ENCODE measurements at regions not wholly inside any gene's neighbourhood (a gene's known extent, or its start where the extent isn't known, plus 50 kb on each side); places are given as distances from the start of the nearest gene placed in this dataset.
"Not testable (repeated sequence)": the region's sequence is repeated elsewhere in the genome, so short reads cannot be mapped to it uniquely, and the experiment has no call there.

DNA sequence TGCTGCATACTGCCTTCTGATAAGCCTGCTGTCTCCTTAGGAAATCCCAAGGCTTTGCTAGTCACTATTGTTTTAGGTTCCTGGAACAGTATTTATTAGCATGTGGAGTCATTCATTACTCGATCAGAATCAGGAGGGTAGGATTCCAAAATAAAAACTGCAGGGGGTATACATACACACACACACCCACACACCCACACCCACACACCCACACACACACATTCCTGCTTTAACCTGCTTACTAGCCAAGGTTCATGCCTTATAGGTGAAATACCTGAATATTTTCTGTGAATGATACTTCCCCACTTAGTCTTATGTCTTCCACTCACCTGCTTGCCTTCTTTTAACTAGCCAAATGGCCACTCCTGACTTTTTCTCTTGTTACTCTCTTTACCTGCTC is 325.1 kb downstream of the ADGRL2 start:
- DNase-seq (ENCODE audit: low read depth): no peak

DNA sequence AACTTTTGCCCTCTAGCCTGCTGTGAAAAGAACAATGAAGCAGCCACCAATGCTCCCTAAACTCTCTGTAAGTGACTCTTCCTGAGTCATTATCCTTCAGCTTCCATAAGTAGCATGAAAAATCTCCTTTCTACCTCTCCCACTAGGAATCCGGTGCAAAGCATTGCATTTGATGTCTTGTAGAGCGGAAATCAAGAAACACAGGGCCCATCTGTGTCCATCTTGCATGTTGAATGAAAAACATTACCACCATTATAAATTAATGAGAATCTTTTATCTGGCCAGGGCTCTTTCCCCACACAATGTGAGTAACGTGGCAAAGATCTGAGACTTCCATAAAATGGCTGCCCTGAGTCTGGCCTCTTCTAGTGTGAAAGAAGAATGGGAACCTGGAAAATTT is 324.4 kb downstream of the ADGRL2 start:
- DNase-seq (ENCODE audit: low read depth): no peak

DNA sequence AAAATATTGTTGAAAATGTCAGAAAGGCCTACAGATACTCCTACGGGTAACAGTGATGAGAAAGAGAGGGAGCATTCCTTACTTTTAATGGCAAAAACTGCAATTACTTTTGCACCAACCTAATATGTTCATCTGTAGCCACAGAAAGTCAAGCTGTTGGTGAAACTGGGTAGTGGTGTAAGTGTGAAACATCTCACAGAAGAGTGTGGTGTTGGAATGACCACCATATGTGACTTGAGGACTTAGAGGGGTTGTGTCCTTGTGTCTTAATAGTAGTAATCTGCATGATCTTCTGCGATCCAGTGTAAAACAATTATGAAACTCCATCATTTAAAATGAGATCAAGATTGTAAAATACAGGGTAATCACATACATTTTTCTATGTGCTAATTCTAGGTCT is 320.7 kb downstream of the ADGRL2 start:
- no peak for DNase-seq (ENCODE audit: low read depth)

DNA sequence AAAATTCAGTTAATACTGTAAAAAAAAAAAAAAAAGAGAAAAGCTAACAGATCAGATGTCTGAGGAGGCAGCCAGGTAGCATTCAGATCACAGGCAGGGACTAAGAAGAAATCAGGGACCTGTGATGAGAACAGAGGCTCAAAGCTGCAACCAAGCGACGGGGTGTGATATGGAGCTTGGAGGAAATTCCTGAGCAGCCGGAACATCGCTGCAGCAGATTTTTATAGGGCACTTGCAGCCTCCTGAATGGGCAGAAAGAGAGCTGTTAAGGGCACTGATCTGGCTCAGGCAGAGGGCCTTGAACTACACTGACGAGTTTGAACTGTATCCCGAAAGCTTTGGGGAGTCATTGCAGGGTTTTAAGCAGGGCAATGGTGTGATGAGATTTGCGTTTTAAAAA is 315.4 kb downstream of the ADGRL2 start:
- DNase-seq (ENCODE audit: low read depth): no peak

DNA sequence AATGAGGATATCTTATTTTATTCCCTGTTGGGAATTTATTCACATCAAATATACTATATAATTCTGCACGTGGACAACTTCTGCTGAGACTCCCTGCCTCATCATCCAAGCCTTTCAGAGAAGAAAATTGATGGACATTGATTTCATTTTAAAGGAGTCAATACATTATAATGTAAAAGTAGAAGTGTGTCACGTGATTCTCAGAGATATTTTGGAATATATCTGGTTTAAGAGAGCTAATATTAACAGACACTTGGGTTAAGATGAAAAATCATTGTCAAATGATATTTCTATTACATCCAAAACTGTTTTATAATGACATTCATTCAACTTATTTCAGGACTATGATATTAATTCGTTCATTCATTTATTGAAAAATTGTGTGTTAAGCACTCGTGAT is 314.2 kb downstream of the ADGRL2 start:
- no peak for DNase-seq (ENCODE audit: low read depth)

DNA sequence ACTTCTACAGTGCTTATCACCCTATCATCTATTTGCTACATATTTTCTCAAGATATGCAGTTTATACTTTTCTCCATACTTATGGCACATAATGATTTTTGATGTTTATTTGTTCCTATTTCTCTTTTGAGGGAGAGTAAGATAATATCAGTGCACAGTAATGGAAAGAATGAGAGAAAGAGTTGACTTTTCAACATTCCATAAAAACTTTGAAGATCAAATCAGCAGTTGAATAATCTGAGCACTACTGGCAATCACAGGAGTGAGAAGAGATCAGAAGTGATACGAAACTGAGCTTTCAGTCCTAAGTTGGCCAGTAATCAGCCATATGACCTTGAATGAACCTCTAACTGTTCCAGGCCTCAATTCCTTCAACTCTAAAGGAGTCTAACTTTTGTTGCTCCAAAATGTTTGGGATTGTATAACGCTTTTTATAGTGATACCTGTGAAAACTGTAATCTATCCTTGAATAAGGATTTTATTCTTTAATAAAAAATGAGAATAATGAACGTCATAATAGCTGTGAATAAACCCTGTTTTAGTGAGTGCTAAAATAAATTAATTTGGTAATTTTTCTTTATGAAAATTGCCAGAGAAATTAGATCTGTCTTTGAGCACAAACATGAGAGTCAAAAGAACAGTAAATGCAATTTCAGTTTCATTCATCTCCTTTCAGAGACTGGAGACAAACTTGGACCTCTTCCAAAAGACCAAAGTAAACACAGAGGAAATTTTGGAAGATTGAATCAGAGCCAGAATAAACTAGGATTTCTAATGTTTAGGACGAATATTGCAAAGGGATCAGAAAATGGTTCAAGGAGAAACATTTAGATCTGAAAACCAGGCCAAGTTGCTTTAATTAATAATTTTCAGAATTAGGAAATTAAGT is 309.9 kb downstream of the ADGRL2 start:
- no peak for DNase-seq (ENCODE audit: low read depth)

DNA sequence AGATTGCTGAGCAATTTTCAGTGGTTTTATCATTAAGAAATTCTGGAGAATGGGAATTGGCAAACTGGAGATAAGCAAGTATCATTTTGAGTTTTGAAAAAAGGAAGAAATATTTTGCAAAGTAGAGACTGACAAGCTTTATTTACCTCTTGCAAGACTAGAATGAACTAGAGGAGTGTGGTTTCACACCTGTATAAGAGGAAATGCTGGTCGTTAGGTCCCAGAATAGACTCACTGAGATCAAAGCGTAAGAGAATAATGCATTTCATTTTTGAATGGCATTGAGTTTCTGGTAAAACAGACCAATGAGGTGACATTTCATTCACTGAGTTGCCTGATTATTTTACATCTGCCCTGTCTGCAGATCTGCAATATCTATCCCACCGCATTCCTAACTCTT is 308.1 kb downstream of the ADGRL2 start:
- DNase-seq (ENCODE audit: low read depth): no peak

DNA sequence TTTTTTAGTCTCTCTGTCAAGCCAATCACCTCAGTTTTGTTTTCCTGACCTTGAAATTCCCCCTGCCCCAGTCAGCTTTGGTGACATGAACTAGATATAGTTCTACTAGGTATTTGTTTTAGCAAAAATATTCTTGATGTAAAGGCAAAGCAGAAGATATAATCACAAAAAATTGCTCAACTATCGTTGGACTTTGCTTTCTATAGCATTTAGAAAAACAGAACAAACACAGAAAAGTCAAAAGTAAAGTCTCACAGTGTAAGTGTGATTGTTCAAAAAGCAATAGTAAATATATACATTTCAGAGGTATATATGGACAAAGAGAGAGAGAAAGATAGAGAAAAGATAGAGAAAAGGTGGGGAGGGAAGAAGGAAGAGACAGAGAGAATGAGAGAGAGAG is 305.9 kb downstream of the ADGRL2 start:
- DNase-seq (ENCODE audit: low read depth): no peak

DNA sequence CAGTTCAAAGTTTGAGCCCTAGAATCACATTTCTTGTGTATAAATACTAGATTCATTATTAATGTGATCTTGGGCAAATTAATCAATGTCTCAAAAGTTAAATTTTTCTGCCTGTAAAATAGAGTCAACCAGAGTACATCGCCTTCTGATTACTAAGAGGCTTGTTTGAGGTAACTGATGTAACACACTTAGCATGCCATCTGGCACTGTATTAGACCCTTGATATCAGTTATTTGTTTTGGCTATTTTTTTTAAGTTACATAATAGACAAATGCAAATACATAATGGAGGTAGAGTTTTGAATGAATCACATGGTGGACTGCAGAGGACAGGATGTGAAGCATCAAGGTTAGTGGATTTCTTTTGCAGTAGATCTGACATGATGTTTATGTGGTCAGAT is 298.4 kb downstream of the ADGRL2 start:
- no peak for DNase-seq (ENCODE audit: low read depth)

DNA sequence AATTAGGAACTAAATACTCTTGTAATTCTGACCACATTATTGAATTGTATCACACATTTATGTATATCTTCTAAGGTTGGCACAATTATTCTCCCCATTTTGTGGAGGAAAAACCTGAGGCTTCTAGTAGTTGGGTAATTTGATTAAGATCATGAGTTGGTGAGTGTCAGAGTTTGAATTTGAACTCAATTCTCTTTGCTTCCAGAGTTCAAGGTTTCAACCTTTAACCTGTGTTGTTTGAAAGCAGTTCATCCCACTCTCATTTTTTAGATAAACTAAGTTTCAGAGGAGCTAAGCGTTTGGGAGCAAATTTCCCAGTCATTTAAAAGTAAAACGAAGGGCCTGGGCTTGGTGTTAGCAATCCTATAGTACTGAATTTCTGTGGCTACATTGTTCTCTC is 293.4 kb downstream of the ADGRL2 start:
- DNase-seq (ENCODE audit: low read depth): no peak

DNA sequence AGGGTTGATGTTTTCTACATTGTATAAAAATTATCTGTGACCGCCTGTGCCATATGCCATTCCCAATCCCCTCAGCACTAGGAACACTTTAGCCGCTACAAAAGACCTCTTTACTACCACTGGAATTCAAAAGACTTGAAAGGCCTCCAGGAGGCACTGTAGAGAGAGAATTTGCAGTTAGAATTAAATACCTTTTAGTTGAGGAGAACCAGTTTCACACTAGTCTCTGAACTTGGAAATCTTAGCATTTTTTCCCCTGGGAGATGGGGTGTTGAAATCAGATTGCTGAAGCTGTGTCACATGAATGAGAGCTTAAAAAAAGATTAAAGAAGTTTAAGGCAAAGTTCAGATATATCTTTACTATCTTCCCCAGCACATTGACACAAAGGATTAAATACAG is 291.0 kb downstream of the ADGRL2 start:
- DNase-seq (ENCODE audit: low read depth): no peak

DNA sequence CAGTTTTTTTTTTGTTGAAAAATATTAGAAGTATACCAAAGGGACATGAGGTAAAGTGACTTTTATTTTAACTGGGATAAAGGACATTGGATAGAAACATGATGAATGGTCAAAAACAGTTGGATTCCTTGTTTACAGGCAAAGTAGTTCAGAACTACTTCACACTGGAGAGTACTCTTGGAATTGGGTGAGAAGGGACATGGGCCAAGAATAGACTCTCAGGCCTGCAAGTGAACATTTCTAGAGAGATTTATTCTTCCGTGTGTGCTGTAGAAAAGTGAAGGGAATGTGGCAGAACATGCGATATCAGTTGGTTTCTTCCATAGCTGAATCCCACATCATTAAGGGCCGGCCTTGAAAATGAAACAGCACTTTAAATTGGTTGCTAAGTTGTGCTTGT is 290.5 kb downstream of the ADGRL2 start:
- DNase-seq (ENCODE audit: low read depth): no peak

DNA sequence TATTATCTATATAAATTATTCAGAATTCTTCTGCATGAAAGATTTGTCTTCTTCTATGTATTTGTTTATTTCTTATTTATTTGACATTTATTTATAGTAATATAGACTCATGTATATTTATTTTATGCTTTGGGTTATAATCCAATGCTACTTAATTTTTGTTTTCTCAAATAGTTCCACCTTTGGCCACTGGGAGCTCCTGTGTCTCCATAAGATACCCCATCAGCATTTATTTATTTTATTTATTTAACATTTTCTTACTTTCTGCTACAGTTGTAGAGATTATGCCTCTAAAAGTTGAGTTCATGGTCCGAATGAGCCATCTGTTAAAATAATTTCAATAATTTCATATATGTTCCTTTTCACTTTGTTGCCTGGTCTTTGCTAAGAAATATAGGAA is 289.4 kb downstream of the ADGRL2 start:
- no peak for DNase-seq (ENCODE audit: low read depth)

DNA sequence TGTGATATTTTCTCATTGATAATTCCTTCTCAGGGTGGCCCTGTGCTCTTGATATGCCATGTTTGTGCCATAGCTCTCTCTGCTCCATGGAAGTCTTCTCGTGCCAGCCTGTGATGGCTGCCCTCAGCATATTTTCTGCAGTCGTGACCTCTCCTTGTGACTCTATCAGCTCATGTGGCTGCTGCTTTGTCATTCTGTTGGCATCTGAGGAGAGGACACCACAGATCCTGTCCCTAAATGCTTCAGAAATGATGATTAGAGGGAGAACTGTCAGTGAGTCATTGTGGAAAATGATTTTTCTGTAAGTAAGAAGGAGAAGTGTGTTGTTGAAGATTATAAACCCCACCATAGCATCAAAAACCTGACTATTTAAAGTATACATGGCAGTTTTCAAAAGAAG is 286.0 kb downstream of the ADGRL2 start:
- no peak for DNase-seq (ENCODE audit: low read depth)

DNA sequence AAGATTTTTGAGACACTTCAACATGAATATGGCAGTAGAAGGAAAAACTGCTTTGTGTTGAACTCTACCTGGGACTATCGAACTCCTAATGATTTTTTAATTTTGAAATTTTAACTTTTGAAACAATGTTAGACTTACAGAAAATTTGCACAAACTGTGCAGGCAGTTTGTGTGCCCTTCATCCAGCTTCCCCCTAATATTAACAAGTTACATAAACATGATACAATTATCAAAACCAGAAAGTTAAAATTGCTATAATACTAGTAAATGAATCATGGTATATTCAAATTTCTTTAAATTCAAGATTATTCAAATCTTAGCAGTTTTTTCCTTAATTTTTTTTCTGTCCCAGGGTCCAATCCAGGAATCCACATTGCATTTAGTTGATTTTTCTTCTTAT is 278.9 kb downstream of the ADGRL2 start:
- DNase-seq (ENCODE audit: low read depth): no peak

DNA sequence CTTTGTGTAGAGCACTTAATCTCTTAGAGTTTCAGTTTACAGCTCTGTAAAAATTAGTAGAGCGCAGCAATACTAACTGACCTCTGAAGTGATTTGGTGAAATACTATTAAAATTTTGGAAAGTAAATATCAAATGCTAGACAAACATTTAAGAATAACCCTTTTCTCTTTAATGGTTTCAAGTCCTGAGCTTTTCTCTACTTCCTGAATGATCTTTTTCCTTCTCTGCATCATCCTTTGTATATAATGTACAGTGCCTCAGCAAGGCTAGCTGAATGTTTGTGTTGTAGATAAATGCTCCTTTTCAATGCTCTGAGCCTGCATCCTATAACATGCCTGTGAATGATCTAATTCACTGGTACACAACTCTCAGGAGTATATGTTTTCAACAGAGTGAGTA is 272.9 kb downstream of the ADGRL2 start:
- DNase-seq (ENCODE audit: low read depth): no peak

DNA sequence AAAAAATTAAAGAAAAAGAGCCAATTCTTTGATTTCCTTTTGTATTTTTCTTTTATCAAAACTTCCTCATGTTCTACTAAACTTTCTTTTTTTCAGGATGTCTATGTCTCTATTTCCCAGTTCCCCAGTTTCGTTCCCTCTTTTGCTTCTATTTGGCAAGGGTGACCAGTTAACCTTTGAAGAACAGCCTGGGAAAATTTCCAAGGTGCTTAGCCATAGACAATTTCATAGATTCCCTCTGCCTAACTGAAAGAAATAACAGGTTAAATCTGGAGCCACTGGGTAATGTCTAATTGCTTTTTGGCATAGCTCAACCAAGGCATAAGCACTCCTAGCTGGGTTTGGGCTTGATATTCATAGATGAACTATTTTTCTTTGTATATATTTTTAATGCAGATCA is 272.3 kb downstream of the ADGRL2 start:
- DNase-seq (ENCODE audit: low read depth): no peak

DNA sequence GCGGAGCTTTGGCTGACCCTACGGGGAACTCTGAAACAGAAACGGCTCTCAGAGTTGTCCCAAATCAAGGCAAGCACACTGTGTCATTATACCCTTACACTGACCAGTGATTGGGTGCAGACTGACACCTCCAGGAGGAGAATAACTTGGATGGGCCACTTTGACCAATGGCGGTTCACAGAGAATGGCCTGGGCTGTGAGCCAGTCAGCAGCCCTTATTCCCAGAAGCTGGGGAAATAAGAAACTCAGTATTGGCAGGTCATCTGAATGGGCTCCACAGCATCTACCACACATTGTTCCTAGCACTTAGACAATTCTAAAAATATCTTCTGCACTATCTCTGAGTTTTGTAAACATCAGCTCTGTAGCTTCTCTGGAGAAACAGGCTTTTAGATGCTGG is 265.2 kb downstream of the ADGRL2 start:
- DNase-seq (ENCODE audit: low read depth): no peak

DNA sequence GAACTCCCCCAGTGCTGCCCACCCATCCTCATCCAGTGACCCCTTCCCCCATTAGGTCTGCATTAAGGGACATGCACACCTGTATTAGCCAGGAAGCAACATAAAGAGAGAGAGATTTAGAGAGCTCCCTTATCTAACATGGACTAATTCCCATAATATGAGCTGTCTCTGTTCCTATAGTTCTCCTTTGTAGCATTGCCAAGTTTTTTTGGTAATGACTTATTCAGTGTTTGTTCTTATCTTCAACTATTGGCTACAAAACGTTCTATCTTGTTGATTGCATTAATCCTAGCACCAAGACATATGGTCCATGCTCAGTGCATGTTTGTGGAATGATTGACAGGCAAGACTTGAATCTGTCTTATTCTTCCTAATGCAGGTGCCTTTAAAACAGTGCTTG is 264.0 kb downstream of the ADGRL2 start:
- DNase-seq (ENCODE audit: low read depth): no peak

DNA sequence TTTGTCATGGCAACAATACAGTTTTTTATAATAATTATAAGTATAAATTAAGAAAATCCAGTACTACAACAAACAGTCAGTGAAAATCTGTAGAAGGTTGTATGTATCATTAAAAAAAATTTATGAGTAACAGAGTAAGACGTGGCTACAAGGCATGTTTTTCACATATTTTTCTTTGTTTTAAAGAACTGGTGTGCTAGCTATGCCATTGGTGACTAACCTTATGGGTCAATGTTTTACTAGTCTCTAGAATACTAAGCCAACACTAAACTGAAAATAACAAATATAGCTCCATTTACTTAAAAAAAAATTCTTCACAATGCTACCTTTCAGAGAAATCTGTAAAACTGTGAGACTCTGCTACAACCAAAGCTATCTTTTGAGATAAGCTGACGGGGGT is 261.5 kb downstream of the ADGRL2 start:
- no peak for DNase-seq (ENCODE audit: low read depth)

DNA sequence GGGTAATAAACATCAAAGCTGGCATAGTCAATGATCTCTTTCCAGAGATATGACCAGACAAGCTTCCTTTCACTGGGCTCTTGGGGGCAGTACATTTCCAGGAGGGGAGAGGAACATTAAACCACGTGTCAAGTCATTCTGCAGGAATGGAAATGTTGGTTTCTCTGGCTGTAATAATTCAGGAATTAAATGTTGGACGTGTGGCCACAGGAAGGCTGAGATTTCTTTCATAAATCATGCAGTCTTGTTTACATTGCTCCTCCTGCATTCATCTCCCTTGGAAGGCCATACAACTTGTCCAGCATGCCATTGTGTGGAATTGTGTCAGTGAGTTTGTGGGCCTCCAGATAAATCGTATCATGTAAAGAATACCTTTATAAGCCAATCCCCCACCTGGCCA is 259.2 kb downstream of the ADGRL2 start:
- no peak for DNase-seq (ENCODE audit: low read depth)

DNA sequence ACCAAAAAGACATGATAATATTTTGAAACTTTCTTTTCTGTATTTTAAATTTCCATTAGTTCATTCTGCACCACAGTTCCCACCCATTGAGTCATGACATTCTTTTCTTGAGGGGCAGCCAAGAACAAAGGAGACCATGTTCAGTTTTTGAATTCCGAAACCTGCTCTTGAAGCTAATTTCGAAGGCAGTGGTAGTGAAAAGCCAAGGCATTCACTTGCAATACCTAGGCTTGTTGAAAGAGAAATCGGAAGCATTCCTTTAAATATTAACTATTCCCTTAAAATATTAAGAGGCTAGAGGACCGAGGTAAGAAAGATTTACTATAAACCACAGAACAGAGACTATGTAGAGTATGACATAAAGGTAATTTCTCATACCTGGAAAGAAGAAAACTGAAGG is 256.3 kb downstream of the ADGRL2 start:
- DNase-seq (ENCODE audit: low read depth): no peak

DNA sequence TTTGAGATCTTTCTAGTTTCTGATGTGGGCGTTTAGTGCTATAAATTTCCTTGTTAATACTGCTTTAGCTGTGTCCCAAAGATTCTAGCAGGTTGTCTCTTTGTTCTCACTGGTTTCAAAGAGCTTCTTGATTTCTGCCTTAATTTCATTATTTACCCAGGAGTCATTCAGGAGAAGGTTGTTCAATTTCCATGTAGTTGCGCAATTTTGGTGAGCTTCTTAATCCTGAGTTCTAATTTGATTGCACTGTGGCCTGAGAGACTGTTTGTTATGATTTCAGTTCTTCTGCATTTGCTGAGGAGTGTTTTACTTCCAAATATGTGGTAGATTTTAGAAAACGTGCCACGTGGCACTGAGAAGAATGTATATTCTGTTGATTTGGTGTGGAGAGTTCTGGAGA is 254.6 kb downstream of the ADGRL2 start:
- DNase-seq (ENCODE audit: low read depth): not testable (repeated sequence)

DNA sequence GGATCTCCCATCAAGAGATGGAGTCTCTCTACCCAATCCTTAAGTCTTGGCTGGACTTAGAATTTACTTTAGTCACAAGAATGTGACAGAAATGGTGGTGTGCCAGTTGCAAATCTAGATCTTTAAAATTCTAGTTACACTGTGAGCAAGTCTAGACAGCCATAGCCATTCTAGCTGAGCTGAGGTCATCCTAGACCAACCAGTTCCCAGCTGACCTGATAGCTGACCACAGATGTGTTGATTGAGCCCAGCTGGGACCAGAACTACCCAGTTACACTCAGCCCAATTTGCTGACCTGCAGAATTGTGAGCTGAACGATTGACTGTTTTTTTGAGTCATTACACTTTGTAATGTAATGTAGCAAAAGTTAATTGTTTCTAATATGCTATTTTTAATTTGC is 251.8 kb downstream of the ADGRL2 start:
- no peak for DNase-seq (ENCODE audit: low read depth)
